ENCODE measurements at regions not wholly inside any gene's neighbourhood (a gene's known extent, or its start where the extent isn't known, plus 50 kb on each side); places are given as distances from the start of the nearest gene placed in this dataset.
A peak's percentile ranks its signal among the peaks of the same experiment; 100 is the strongest.

DNA sequence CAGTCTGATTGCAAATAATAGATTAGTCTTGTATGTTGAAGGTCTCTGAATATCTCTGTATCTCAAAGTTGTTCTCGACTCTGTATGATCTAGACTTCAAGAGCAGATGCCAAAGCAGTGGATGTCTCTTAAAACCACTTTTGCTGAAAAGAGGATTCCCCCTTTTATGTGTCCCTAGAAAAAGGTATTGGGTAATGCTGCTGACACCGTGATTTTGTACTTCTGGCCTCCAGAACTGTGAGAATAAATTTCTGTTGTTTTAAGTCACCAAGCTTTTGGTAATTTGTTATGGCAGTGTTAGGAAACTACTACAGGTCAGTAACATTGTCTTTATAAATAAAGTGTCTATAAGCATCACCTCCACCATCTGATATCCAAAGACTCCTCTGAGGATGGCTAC is 85.3 kb upstream of the PIK3R1 start:
- Histone ChIP-seq H3K27ac (ENCODE audit: insufficient read depth, low read length, poor library complexity, severe bottlenecking) (no peak overlapping the region), H3K4me1 (ENCODE audit: control insufficient read depth, insufficient read depth, low read length, poor library complexity, severe bottlenecking) (no peaks in the 10 kb centered on the region), H3K4me3 (ENCODE audit: low read depth, low read length) (no peak overlapping the region), H3K36me3 (ENCODE audit: control insufficient read depth, insufficient read depth, low read length) (no peaks in the 10 kb centered on the region), H3K27me3 (ENCODE audit: control insufficient read depth, insufficient read depth, low read length) (peaks cover 4% of the 10 kb centered on the region), H3K9me3 (ENCODE audit: control insufficient read depth in 2 of 2, low read length in 2 of 2) (no peaks in the 10 kb centered on the region)
- H3K27ac Mint-ChIP-seq = no peak overlapping the region
- no peaks in the 10 kb centered on the region for H3K9me3 Mint-ChIP-seq
- DNase-seq (no peak), ATAC-seq (ENCODE audit: low read depth in 2 of 2) (no peak)
- no peak overlapping the region for H3K4me3 Mint-ChIP-seq
- H3K36me3 Mint-ChIP-seq = no peaks in the 10 kb centered on the region
- peaks cover 34% of the 10 kb centered on the region for H3K27me3 Mint-ChIP-seq
- peaks cover 0 to 4% (median 1%) of the 10 kb centered on the region in 4 donors for H3K4me1 Mint-ChIP-seq

DNA sequence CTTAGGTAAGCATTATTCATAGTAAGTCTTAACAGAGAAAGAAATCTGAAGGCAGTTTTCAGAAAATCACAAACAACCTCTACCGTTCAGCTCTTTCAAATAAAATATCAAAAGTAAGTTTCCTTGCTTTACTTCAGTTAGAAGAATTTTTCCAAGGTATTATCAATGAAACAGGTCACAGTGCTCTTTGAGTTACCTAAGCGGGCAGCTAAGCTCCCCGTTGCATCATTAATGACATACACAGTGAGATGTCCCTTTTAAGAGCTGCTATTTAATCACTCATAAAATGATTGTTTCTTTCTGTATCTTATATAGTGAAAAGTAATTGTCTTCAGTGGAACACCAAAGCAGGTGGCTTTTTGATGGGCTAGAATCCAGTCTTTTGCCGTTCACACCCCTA is 86.2 kb upstream of the PIK3R1 start:
- Mint-ChIP-seq H3K27me3 (peaks cover 37% of the 10 kb centered on the region), H3K4me1 (peaks cover 0 to 4% (median 1%) of the 10 kb centered on the region in 4 donors), H3K36me3 (no peaks in the 10 kb centered on the region), H3K9me3 (peaks cover 0 to 2% (median 0%) of the 10 kb centered on the region in 7 donors), H3K27ac (no peak overlapping the region), H3K4me3 (no peak overlapping the region)
- no peak overlapping the region for H3K4me3 ChIP-seq (ENCODE audit: low read depth, low read length)
- no peaks in the 10 kb centered on the region for H3K4me1 ChIP-seq (ENCODE audit: control insufficient read depth, insufficient read depth, low read length, poor library complexity, severe bottlenecking)
- DNase-seq = no peak
- H3K27me3 ChIP-seq (ENCODE audit: control insufficient read depth, insufficient read depth, low read length) = peaks cover 3% of the 10 kb centered on the region
- no peak for ATAC-seq (ENCODE audit: low read depth in 2 of 2)
- no peaks in the 10 kb centered on the region for H3K36me3 ChIP-seq (ENCODE audit: control insufficient read depth, insufficient read depth, low read length)
- H3K27ac ChIP-seq (ENCODE audit: insufficient read depth, low read length, poor library complexity, severe bottlenecking) = no peak overlapping the region
- no peaks in the 10 kb centered on the region for H3K9me3 ChIP-seq (ENCODE audit: control insufficient read depth in 2 of 2, low read length in 2 of 2)

DNA sequence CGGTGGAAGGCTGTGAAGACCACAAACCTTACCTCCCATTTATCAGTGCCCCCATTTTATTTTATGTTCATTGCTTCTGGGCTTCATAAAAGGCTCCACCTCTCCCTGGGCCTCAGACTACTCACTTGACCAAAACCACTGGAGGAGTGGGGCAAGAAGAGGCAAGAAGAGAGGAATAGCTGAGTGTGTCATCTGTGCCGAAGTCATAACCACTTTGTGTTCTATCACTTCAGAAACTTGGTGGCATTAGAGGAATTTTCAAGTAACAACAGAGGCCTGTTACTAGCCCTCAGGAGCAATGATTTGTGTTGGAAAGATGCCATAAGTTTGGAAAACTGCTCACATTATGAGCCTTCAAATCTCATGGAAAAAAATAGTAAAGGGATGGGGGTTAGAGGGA is 88.7 kb upstream of the PIK3R1 start:
- peaks cover 0 to 2% (median 0%) of the 10 kb centered on the region in 7 donors for H3K9me3 Mint-ChIP-seq
- no peaks in the 10 kb centered on the region for H3K4me1 ChIP-seq (ENCODE audit: control insufficient read depth, insufficient read depth, low read length, poor library complexity, severe bottlenecking)
- H3K27me3 Mint-ChIP-seq = peaks cover 26% of the 10 kb centered on the region
- ATAC-seq (ENCODE audit: low read depth in 2 of 2) = no peak
- H3K9me3 ChIP-seq (ENCODE audit: control insufficient read depth in 2 of 2, low read length in 2 of 2) = no peaks in the 10 kb centered on the region
- no peak for DNase-seq
- H3K4me3 ChIP-seq (ENCODE audit: low read depth, low read length) = no peak overlapping the region
- no peaks in the 10 kb centered on the region for H3K36me3 Mint-ChIP-seq
- no peak overlapping the region for H3K27ac ChIP-seq (ENCODE audit: insufficient read depth, low read length, poor library complexity, severe bottlenecking)
- no peaks in the 10 kb centered on the region for H3K36me3 ChIP-seq (ENCODE audit: control insufficient read depth, insufficient read depth, low read length)
- no peak overlapping the region for H3K4me3 Mint-ChIP-seq
- peaks cover 0 to 8% (median 6%) of the 10 kb centered on the region in 4 donors for H3K4me1 Mint-ChIP-seq
- H3K27me3 ChIP-seq (ENCODE audit: control insufficient read depth, insufficient read depth, low read length) = peaks cover 2% of the 10 kb centered on the region
- H3K27ac Mint-ChIP-seq = no peak overlapping the region

DNA sequence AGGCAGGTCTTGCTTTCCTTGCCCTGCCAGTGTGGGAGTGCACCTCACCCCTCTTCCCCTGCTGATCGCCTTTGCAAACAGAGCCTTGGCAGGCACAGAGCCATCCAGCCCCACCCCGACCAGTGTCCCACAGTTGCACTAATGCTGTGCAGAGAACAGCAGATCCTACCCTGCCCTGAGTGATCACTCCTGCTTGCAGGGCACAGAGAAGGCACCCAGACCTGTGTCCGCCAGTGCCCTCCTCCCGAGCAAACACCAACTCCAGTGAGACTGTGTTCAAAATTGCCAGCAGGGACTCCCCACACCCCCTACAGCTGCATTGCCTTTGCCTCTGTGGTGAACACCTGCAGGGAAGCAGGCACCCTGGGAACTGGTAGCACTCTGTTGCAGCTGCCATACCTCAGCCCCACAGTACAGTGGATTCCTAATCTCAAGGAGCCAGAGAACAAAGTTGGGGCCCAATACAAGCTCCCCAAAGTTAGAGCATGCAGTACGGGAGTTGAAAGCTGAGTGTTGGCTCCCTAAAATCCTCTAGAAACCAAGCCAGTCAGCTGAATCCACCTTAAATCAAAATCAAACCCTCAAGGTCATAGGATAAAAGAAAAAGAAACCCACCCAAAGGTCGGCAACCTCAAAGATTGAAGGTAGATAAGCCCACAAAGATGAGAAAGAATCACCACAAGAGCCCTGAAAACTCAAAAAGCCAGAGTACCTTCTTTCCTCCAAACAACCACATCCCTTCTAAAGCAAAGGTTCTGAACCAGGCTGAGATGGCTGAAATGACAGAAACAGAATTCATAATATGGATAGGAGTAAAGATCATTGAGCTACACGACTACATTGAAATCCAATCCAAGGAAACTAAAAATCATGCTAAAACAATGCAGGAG is 92.9 kb upstream of the PIK3R1 start:
- Mint-ChIP-seq H3K27ac (peak overlapping the region in 1 of 3 donors; percentile 45), H3K27me3 (peaks cover 29% of the 10 kb centered on the region), H3K4me1 (peaks cover 0 to 8% (median 4%) of the 10 kb centered on the region in 4 donors), H3K9me3 (peaks cover 0 to 2% (median 0%) of the 10 kb centered on the region in 7 donors), H3K4me3 (no peak overlapping the region), H3K36me3 (no peaks in the 10 kb centered on the region)
- H3K36me3 ChIP-seq (ENCODE audit: control insufficient read depth, insufficient read depth, low read length) = no peaks in the 10 kb centered on the region
- no peaks in the 10 kb centered on the region for H3K9me3 ChIP-seq (ENCODE audit: control insufficient read depth in 2 of 2, low read length in 2 of 2)
- peaks cover 7% of the 10 kb centered on the region for H3K27me3 ChIP-seq (ENCODE audit: control insufficient read depth, insufficient read depth, low read length)
- ATAC-seq (ENCODE audit: low read depth in 2 of 2) = no peak
- DNase-seq = peak in 1 of 3 donors; percentile 7
- no peak overlapping the region for H3K27ac ChIP-seq (ENCODE audit: insufficient read depth, low read length, poor library complexity, severe bottlenecking)
- no peak overlapping the region for H3K4me3 ChIP-seq (ENCODE audit: low read depth, low read length)
- no peaks in the 10 kb centered on the region for H3K4me1 ChIP-seq (ENCODE audit: control insufficient read depth, insufficient read depth, low read length, poor library complexity, severe bottlenecking)

DNA sequence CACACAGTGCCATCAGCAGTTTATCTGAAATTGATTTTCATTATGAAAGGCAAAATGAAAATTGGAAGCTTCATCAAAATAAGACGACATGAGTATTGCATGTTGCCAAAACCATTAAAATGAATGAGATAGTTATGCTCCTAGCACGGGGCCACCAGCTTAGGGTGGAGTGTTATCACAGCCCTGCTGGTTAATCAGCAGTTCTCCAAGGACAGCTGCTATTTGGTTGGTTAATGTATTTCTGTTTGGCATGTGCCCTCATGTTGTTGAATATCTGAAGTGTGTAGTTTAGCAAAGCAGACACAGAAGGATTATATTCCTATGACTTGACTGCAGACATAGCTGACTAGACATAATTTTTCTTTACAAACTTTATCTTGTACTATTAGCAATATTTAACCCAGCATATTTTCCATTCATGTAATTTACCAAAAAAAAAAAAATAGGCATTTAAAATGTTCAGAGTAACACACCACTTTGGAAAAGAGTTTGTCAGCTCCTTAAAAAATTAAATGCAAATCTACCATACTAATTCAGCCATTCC is 98.6 kb upstream of the PIK3R1 start:
- H3K27ac Mint-ChIP-seq = no peak overlapping the region
- no peak overlapping the region for H3K4me3 Mint-ChIP-seq
- H3K27ac ChIP-seq (ENCODE audit: insufficient read depth, low read length, poor library complexity, severe bottlenecking) = no peak overlapping the region
- H3K27me3 Mint-ChIP-seq = peaks cover 13% of the 10 kb centered on the region
- H3K27me3 ChIP-seq (ENCODE audit: control insufficient read depth, insufficient read depth, low read length) = peaks cover 7% of the 10 kb centered on the region
- no peak overlapping the region for H3K4me3 ChIP-seq (ENCODE audit: low read depth, low read length)
- ATAC-seq (ENCODE audit: low read depth in 2 of 2) (no peak), DNase-seq (no peak)
- H3K36me3 Mint-ChIP-seq = no peaks in the 10 kb centered on the region
- peaks cover 0 to 2% (median 0%) of the 10 kb centered on the region in 4 donors for H3K4me1 Mint-ChIP-seq
- no peaks in the 10 kb centered on the region for H3K36me3 ChIP-seq (ENCODE audit: control insufficient read depth, insufficient read depth, low read length)
- H3K9me3 Mint-ChIP-seq = no peaks in the 10 kb centered on the region
- no peaks in the 10 kb centered on the region for H3K4me1 ChIP-seq (ENCODE audit: control insufficient read depth, insufficient read depth, low read length, poor library complexity, severe bottlenecking)
- H3K9me3 ChIP-seq (ENCODE audit: control insufficient read depth in 2 of 2, low read length in 2 of 2) = no peaks in the 10 kb centered on the region

DNA sequence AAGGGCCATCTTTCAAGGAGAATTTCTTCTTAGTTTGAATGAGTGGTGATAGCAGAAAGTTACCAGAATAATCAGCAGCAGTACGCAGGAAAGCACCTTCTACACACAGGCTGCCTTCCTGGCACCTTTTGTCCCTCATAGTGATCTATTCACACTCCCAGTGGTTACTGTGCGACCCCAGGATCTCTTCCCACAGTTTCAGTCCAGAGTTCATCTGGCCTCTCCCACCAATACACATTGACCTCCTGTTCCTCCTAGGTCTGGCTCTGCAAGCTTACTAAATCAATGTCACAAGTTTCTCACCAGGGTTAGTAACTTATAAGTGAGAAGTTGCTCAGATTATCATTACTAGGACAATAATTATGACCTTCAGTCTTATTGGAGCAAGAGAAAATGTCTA is 99.1 kb upstream of the PIK3R1 start:
- no peaks in the 10 kb centered on the region for H3K9me3 Mint-ChIP-seq
- DNase-seq = no peak
- no peak overlapping the region for H3K4me3 Mint-ChIP-seq

DNA sequence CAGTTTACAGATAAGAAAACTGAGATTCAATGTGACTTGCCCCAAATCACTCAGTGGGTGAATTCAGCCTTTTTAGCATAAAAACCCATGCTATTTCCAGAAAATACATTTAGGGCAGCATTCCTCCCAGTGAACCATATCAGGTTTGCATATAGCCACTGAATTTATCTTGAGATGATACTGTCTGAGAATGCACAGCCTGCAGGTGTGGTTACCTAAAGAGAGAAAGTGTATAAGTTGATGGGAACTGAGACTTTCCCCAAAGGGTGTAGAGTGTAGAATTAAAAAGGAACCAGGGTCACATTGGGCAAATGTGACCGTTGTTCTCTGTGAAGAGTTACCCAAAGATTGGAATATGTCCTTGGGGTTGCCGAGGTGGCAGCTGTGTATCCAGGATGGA is 100.0 kb upstream of the PIK3R1 start:
- Mint-ChIP-seq H3K9me3 (no peaks in the 10 kb centered on the region), H3K4me3 (no peak overlapping the region), H3K36me3 (no peaks in the 10 kb centered on the region), H3K27ac (no peak overlapping the region), H3K27me3 (peaks cover 13% of the 10 kb centered on the region), H3K4me1 (peaks cover 0 to 2% (median 0%) of the 10 kb centered on the region in 4 donors)
- ATAC-seq (ENCODE audit: low read depth in 2 of 2) (no peak), DNase-seq (no peak)
- Histone ChIP-seq H3K36me3 (ENCODE audit: control insufficient read depth, insufficient read depth, low read length) (no peaks in the 10 kb centered on the region), H3K27ac (ENCODE audit: insufficient read depth, low read length, poor library complexity, severe bottlenecking) (no peak overlapping the region), H3K4me1 (ENCODE audit: control insufficient read depth, insufficient read depth, low read length, poor library complexity, severe bottlenecking) (no peaks in the 10 kb centered on the region), H3K9me3 (ENCODE audit: control insufficient read depth in 2 of 2, low read length in 2 of 2) (no peaks in the 10 kb centered on the region), H3K4me3 (ENCODE audit: low read depth, low read length) (no peak overlapping the region), H3K27me3 (ENCODE audit: control insufficient read depth, insufficient read depth, low read length) (peaks cover 7% of the 10 kb centered on the region)

More for the DNA sequence above, 99.1 kb upstream of the PIK3R1 start:
- Histone ChIP-seq H3K27me3 (ENCODE audit: control insufficient read depth, insufficient read depth, low read length) (peaks cover 7% of the 10 kb centered on the region), H3K36me3 (ENCODE audit: control insufficient read depth, insufficient read depth, low read length) (no peaks in the 10 kb centered on the region), H3K4me1 (ENCODE audit: control insufficient read depth, insufficient read depth, low read length, poor library complexity, severe bottlenecking) (no peaks in the 10 kb centered on the region), H3K27ac (ENCODE audit: insufficient read depth, low read length, poor library complexity, severe bottlenecking) (no peak overlapping the region), H3K4me3 (ENCODE audit: low read depth, low read length) (no peak overlapping the region), H3K9me3 (ENCODE audit: control insufficient read depth in 2 of 2, low read length in 2 of 2) (no peaks in the 10 kb centered on the region)
- peaks cover 0 to 2% (median 0%) of the 10 kb centered on the region in 4 donors for H3K4me1 Mint-ChIP-seq
- H3K36me3 Mint-ChIP-seq = no peaks in the 10 kb centered on the region
- ATAC-seq (ENCODE audit: low read depth in 2 of 2) = no peak
- H3K27ac Mint-ChIP-seq = no peak overlapping the region
- peaks cover 13% of the 10 kb centered on the region for H3K27me3 Mint-ChIP-seq
